AG08395 (cell line): ENCODE measurements at regions not wholly inside any gene's neighbourhood (a gene's known extent, or its start where the extent isn't known, plus 50 kb on each side); places are given as distances from the start of the nearest gene placed in this dataset.
"Not testable (repeated sequence)": the region's sequence is repeated elsewhere in the genome, so short reads cannot be mapped to it uniquely, and the experiment has no call there.

ENCODE experiments used
- DNase-seq: peaks from one replicate; pipeline ENCODE4 v3.0.0; 2012; ENCODE audit warnings: mixed read lengths, low spot score

GRCh38 chr5:97936231-97936630 is 753.2 kb upstream of the RIOK2 start:
- DNase-seq = no peak

DNA sequence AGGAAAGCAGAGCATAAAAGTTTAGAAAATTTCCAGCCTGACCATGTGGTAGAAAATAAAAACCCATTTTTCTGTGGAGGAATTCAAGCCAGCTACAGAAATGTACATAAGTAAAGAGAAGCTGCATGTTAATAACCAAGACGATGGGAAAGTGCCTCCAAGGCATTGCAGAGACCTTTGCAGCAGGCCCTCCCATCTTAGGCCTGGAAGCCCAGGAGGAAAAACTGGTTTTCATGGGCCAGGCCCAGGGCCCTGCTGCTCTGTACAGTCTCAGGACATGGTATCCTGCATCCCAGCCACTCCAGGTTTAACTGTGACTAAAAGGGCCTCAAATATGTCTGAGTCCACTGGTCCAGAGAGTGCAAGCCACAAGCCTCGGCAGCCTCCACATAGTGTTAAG is 754.8 kb upstream of the RIOK2 start:
- no peak for DNase-seq

DNA sequence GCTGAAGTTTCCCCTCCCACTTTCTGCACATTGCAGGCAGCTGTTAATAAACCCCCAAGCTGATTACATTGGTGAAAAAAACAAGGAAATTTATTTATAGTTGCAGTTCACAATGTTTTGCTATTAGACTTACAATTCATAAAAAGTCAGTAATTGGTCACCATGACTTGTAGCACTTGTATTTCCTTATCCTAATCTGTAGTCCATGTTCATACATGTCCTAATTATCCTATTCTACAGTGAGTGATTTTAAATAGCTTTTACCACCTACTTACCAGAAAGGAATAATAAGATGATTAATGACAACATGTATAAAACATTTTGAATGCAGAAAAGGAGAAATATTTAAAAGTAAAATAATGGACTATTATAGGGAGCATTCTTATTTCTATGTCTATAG is 760.0 kb upstream of the RIOK2 start:
- no peak for DNase-seq

- DNase-seq = no peak
Observed at GRCh38 chr5:97951139-97951538, 768.1 kb upstream of the RIOK2 start.

- no peak for DNase-seq
Observed at GRCh38 chr5:97955450-97955849, 772.4 kb upstream of the RIOK2 start.

- DNase-seq = no peak
Observed at GRCh38 chr5:97967292-97967691, 784.2 kb upstream of the RIOK2 start.

GRCh38 chr5:97968346-97968745 is 785.3 kb upstream of the RIOK2 start:
- DNase-seq = no peak

GRCh38 chr5:97979740-97980139 is 793.7 kb upstream of the RGMB start:
- peak; percentile 5 for DNase-seq

DNA sequence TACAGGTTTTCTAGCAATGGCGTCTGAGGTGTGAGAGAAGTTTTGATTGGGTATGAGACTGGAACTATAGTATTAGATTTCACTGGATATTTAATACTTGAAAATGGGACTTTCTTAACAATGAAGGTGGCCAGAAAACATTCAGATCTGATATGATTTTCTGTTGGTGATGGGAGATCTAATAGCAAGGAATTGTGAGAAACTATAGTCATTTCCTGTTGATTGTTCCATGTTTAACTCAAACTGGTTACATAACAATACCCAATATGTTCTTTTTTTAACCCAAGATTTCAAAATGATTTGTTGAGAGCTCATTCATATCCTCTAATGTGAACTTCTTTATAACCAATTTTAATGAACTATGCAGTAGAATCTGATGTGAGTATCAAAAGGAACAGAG is 793.2 kb upstream of the RGMB start:
- DNase-seq = no peak

GRCh38 chr5:97986069-97986468 is 787.4 kb upstream of the RGMB start:
- peak; percentile 53 for DNase-seq

DNA sequence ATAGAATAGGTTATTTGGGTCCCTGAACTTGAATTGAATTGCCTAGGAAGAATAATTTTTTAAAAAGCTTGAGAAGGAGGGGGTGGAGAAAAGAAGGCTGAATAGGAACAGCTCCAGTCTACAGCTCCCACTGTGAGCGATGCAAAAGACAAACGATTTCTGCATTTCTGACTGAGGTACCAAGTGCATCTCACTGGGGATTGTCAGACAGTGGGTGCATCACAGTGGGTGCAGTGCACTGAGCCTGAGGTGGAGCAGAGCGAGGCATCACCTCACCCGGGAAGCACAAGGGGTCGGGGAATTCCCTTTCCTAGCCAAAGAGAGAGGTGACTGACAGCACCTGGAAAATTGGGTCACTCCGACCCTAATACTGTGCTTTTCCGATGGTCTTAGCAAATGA is 782.2 kb upstream of the RGMB start:
- no peak for DNase-seq

DNA sequence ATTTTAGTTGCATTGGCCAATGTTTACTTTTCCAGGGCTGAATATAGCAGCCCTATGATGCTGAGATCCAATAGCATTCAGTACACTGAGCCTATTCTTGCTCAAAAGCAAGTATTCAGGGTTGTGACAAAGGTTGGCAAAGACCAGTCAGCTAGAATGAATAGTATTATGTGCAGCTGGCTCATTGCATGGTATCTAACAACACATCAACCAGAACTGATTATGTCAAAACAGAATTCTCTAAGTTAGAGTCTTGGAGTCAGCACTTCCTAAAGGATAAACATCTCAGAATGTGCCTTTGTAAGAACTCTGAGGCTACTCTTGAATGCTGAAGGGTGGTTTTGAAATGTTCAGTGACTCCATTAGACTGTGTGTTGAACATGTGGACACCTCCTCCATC is 774.5 kb upstream of the RGMB start:
- DNase-seq = no peak

GRCh38 chr5:98004463-98004862 is 769.0 kb upstream of the RGMB start:
- no peak for DNase-seq

- DNase-seq = peak; percentile 2
Observed at GRCh38 chr5:98016771-98017170, 756.7 kb upstream of the RGMB start.

GRCh38 chr5:98030273-98030672 is 743.2 kb upstream of the RGMB start:
- not testable (repeated sequence) for DNase-seq

GRCh38 chr5:98031036-98031435 is 742.4 kb upstream of the RGMB start:
- DNase-seq = not testable (repeated sequence)

GRCh38 chr5:98031496-98031895 is 742.0 kb upstream of the RGMB start:
- no peak for DNase-seq

GRCh38 chr5:98031926-98032325 is 741.5 kb upstream of the RGMB start:
- peak; percentile 9 for DNase-seq

DNA sequence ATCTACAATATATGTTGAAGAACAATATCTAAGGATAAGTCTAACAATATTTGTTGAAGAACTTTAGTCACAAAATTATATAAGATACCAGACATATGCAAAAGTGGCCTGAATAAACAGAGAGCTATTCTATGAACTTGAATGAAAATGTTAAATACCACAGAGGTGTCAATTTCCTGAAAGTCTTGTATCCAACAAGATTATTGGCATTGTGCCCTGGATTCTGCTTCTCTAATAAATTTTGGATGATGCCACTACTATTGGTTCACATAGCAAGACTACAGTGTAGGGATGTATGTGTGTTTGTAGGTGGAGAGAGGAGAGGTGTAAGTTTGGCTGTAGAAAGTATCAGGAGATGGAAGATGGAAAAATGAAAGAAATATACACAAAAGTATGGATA is 731.8 kb upstream of the RGMB start:
- DNase-seq = no peak

DNA sequence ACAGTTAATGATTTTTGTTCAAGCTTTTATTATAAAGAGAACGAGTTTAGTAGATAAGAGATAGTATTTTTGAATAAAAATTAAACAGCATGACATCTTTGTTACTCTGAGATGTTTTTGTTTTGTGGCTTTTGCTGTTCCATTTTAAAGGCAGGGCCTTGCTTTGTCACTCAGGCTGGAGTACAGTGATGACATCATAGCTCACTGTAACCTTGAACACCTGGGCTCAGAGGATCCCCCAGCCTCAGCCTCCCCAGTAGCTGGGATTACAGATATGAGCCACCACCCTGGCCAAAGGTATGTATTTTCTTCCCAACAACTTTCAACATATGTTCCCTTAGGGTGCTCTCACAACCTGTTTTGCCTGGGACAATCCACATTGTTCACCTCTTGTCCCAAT is 730.9 kb upstream of the RGMB start:
- DNase-seq = no peak

GRCh38 chr5:98042961-98043360 is 730.5 kb upstream of the RGMB start:
- DNase-seq = no peak

DNA sequence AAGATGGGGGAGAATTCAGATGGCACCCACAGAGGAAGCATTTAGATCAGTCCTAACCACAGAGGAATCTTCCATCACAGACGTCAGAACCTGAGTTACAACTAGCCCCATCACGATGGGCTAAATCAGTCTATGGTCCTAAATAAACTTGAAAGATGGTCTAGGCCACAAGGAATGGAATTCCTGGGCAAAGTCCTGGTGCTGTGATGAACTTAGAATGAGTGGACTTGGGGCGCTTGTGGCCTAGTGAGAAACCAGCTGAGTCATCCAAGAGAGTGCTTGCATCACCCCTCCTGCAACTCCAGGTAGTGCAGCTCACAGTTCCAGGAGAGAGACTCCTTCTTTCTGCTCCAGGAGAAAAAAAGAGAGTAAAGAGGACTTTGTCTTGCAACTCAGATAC is 722.9 kb upstream of the RGMB start:
- DNase-seq = no peak

- DNase-seq = no peak
Observed at GRCh38 chr5:98053170-98053569, 720.3 kb upstream of the RGMB start.

DNA sequence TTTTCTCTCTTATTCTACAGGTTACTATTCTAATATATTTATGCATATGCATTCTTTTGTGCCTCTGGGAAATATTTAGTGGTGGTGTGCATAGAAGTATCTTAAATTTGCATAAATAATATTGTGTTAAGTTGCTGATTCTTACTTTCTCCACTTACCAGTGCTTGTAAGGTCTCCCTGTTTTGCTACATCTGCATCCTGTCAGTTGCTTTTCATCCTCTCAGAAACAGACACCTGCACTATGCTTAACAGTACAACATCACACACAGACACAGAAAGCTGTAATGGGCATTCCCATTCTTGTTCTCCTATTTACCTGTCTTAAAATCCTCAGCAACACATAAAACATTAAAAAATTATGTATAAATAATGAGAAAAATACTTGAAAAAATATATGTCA is 713.3 kb upstream of the RGMB start:
- DNase-seq = no peak

DNA sequence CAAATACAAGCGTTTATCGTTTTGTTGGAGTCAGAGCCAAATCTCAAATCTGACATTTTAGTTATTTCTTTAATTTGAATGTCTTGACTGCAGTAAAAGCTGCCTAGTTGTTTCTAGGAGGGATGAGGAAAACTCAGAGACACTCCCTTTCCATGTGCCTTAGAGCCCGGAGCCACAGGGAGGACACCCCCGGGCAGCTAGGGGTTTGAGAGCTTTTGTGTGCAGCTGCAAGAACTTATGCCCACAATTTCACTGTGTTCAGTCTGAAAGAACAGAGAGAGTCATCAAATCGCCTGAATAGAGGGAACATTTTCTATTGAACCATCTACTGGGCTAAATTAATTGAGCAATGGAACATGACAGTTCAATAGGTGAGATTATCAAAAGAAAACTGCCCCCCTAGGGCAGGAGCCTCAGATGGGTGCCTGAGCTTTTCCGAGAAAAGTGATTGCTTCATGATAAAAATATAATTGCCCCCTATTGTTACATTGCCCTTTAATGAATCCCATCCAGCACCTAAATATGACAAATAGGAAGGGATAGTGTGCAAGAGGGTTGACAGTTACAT is 709.3 kb upstream of the RGMB start:
- no peak for DNase-seq
